Activated naive CD8-positive, alpha-beta T cell (primary cell): ENCODE measurements at regions not wholly inside any gene's neighbourhood (a gene's known extent, or its start where the extent isn't known, plus 50 kb on each side); places are given as distances from the start of the nearest gene placed in this dataset.

Experiments used
- H3K27ac Mint-ChIP-seq: one replicate; pipeline ENCODE4 v1.8.0; 2021; ENCODE audit warnings: mixed read lengths
- H3K27me3 Mint-ChIP-seq: one replicate; pipeline ENCODE4 v1.8.0; 2021; ENCODE audit warnings: mixed read lengths
- H3K36me3 Mint-ChIP-seq: one replicate; pipeline ENCODE4 v1.8.0; 2021; ENCODE audit warnings: mixed read lengths
- H3K4me1 Mint-ChIP-seq: one replicate; pipeline ENCODE4 v1.8.0; 2021; ENCODE audit warnings: low read depth, mixed read lengths
- H3K4me3 Mint-ChIP-seq: one replicate; pipeline ENCODE4 v1.8.0; 2021; ENCODE audit warnings: mild to moderate bottlenecking, mixed read lengths
- H3K9me3 Mint-ChIP-seq: one replicate; pipeline ENCODE4 v1.8.0; 2021; ENCODE audit warnings: low read depth, mixed read lengths

- no peaks in the 10 kb centered on the region for H3K36me3 Mint-ChIP-seq
- no peaks in the 10 kb centered on the region for H3K4me1 Mint-ChIP-seq
- no peaks in the 10 kb centered on the region for H3K27me3 Mint-ChIP-seq
- no peaks in the 10 kb centered on the region for H3K9me3 Mint-ChIP-seq
- H3K4me3 Mint-ChIP-seq: no peak overlapping the region
- no peak overlapping the region for H3K27ac Mint-ChIP-seq
Observed at GRCh38 chr4:176843710-176844109, 51.0 kb upstream of the VEGFC start.

GRCh38 chr4:176844448-176844847 is 51.7 kb upstream of the VEGFC start:
- H3K9me3 Mint-ChIP-seq: no peaks in the 10 kb centered on the region
- no peak overlapping the region for H3K4me3 Mint-ChIP-seq
- H3K4me1 Mint-ChIP-seq: no peaks in the 10 kb centered on the region
- H3K27ac Mint-ChIP-seq: no peak overlapping the region
- no peaks in the 10 kb centered on the region for H3K27me3 Mint-ChIP-seq
- no peaks in the 10 kb centered on the region for H3K36me3 Mint-ChIP-seq

GRCh38 chr4:176845636-176846035 is 52.9 kb upstream of the VEGFC start:
- no peak overlapping the region for H3K4me3 Mint-ChIP-seq
- H3K9me3 Mint-ChIP-seq: no peaks in the 10 kb centered on the region
- no peak overlapping the region for H3K27ac Mint-ChIP-seq
- no peaks in the 10 kb centered on the region for H3K4me1 Mint-ChIP-seq
- no peaks in the 10 kb centered on the region for H3K27me3 Mint-ChIP-seq
- H3K36me3 Mint-ChIP-seq: no peaks in the 10 kb centered on the region

GRCh38 chr4:176849076-176849475 is 56.4 kb upstream of the VEGFC start:
- H3K4me3 Mint-ChIP-seq: no peak overlapping the region

GRCh38 chr4:176850436-176850835 is 57.7 kb upstream of the VEGFC start:
- H3K36me3 Mint-ChIP-seq: no peaks in the 10 kb centered on the region
- no peaks in the 10 kb centered on the region for H3K27me3 Mint-ChIP-seq
- H3K27ac Mint-ChIP-seq: no peak overlapping the region
- no peak overlapping the region for H3K4me3 Mint-ChIP-seq
- H3K4me1 Mint-ChIP-seq: no peaks in the 10 kb centered on the region
- peaks cover 6% of the 10 kb centered on the region for H3K9me3 Mint-ChIP-seq

More at GRCh38 chr4:176849076-176849475, 56.4 kb upstream of the VEGFC start:
- peaks cover 4% of the 10 kb centered on the region for H3K9me3 Mint-ChIP-seq
- H3K4me1 Mint-ChIP-seq: no peaks in the 10 kb centered on the region
- H3K36me3 Mint-ChIP-seq: no peaks in the 10 kb centered on the region
- H3K27ac Mint-ChIP-seq: no peak overlapping the region
- no peaks in the 10 kb centered on the region for H3K27me3 Mint-ChIP-seq

GRCh38 chr4:176856421-176856820 is 63.7 kb upstream of the VEGFC start:
- Mint-ChIP-seq H3K9me3 (peaks cover 9% of the 10 kb centered on the region), H3K27me3 (no peaks in the 10 kb centered on the region), H3K27ac (no peak overlapping the region), H3K4me1 (no peaks in the 10 kb centered on the region), H3K4me3 (no peak overlapping the region), H3K36me3 (no peaks in the 10 kb centered on the region)

GRCh38 chr4:176858839-176859238 is 66.1 kb upstream of the VEGFC start:
- Mint-ChIP-seq H3K4me1 (no peaks in the 10 kb centered on the region), H3K27ac (no peak overlapping the region), H3K4me3 (no peak overlapping the region), H3K27me3 (no peaks in the 10 kb centered on the region), H3K9me3 (peaks cover 5% of the 10 kb centered on the region), H3K36me3 (no peaks in the 10 kb centered on the region)

- Mint-ChIP-seq H3K36me3 (no peaks in the 10 kb centered on the region), H3K4me1 (no peaks in the 10 kb centered on the region), H3K9me3 (no peaks in the 10 kb centered on the region), H3K27ac (no peak overlapping the region), H3K4me3 (no peak overlapping the region), H3K27me3 (no peaks in the 10 kb centered on the region)
Observed at GRCh38 chr4:176864238-176864637, 71.5 kb upstream of the VEGFC start.

- no peak overlapping the region for H3K27ac Mint-ChIP-seq
- no peak overlapping the region for H3K4me3 Mint-ChIP-seq
- no peaks in the 10 kb centered on the region for H3K36me3 Mint-ChIP-seq
- H3K27me3 Mint-ChIP-seq: no peaks in the 10 kb centered on the region
- no peaks in the 10 kb centered on the region for H3K4me1 Mint-ChIP-seq
- H3K9me3 Mint-ChIP-seq: peaks cover 4% of the 10 kb centered on the region
Observed at GRCh38 chr4:176868676-176869075, 76.0 kb upstream of the VEGFC start.

- Mint-ChIP-seq H3K27me3 (no peaks in the 10 kb centered on the region), H3K36me3 (no peaks in the 10 kb centered on the region), H3K4me1 (no peaks in the 10 kb centered on the region), H3K27ac (no peak overlapping the region), H3K4me3 (no peak overlapping the region), H3K9me3 (peaks cover 9% of the 10 kb centered on the region)
Observed at GRCh38 chr4:176872461-176872860, 79.7 kb upstream of the VEGFC start.

GRCh38 chr4:176874721-176875445 is 82.2 kb upstream of the VEGFC start:
- Mint-ChIP-seq H3K27me3 (no peaks in the 10 kb centered on the region), H3K27ac (no peak overlapping the region), H3K36me3 (no peaks in the 10 kb centered on the region), H3K4me1 (no peaks in the 10 kb centered on the region), H3K9me3 (peaks cover 9% of the 10 kb centered on the region), H3K4me3 (no peak overlapping the region)

GRCh38 chr4:176875446-176875930 is 82.8 kb upstream of the VEGFC start:
- Mint-ChIP-seq H3K27me3 (no peaks in the 10 kb centered on the region), H3K4me1 (no peaks in the 10 kb centered on the region), H3K36me3 (no peaks in the 10 kb centered on the region), H3K4me3 (no peak overlapping the region), H3K27ac (no peak overlapping the region), H3K9me3 (peaks cover 9% of the 10 kb centered on the region)

- no peaks in the 10 kb centered on the region for H3K27me3 Mint-ChIP-seq
- no peaks in the 10 kb centered on the region for H3K4me1 Mint-ChIP-seq
- H3K9me3 Mint-ChIP-seq: peaks cover 11% of the 10 kb centered on the region
- no peak overlapping the region for H3K27ac Mint-ChIP-seq
- no peak overlapping the region for H3K4me3 Mint-ChIP-seq
- H3K36me3 Mint-ChIP-seq: no peaks in the 10 kb centered on the region
Observed at GRCh38 chr4:176879380-176880116, 86.8 kb upstream of the VEGFC start.

- Mint-ChIP-seq H3K36me3 (no peaks in the 10 kb centered on the region), H3K4me3 (no peak overlapping the region), H3K27ac (no peak overlapping the region), H3K9me3 (peaks cover 11% of the 10 kb centered on the region), H3K27me3 (no peaks in the 10 kb centered on the region), H3K4me1 (no peaks in the 10 kb centered on the region)
Observed at GRCh38 chr4:176882206-176882605, 89.5 kb upstream of the VEGFC start.

GRCh38 chr4:176883108-176883550 is 90.4 kb upstream of the VEGFC start:
- Mint-ChIP-seq H3K4me1 (no peaks in the 10 kb centered on the region), H3K27me3 (no peaks in the 10 kb centered on the region), H3K27ac (no peak overlapping the region), H3K9me3 (peaks cover 11% of the 10 kb centered on the region), H3K36me3 (no peaks in the 10 kb centered on the region), H3K4me3 (no peak overlapping the region)
